ENCODE measurements at regions not wholly inside any gene's neighbourhood (a gene's known extent, or its start where the extent isn't known, plus 50 kb on each side); places are given as distances from the start of the nearest gene placed in this dataset.

DNA sequence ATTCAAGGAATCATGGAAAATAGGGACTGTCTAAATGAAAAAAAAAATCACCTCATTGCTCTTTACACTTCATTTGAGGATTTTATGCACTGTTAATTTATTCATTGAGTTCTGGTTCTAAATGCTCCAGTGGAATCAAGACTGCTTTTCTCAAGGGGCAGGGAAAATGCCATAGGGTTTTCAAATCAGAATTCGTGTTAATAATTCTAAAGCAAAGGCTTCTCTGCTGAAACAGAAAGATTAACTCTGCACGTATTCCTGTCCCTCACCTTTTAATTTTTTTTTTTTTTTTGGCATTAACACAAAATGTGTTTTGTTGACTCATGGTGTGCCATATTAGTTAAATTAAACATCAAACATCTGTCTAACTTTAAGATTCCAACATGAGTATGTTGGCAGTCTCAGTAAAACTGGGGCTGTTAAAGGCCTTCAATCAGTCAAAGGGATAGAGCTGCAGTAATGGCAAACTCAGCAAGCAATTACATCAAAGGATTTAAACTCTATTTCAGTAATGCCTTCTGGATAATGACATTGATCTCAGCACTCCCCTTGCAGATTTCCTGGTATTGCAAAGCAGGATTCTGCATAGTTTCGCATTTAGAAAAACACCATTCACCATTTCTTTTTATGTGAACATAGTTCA, 878.1 kb downstream of the RAPGEF2 start:
- no peak overlapping the region for H3K4me3 Mint-ChIP-seq (ENCODE audit: unreplicated experiment)
- H3K9me3 Mint-ChIP-seq (ENCODE audit: low read depth) = no peaks in the 10 kb centered on the region
- H3K36me3 Mint-ChIP-seq (ENCODE audit: low read depth) = no peaks in the 10 kb centered on the region
- no peak overlapping the region for H3K27ac Mint-ChIP-seq (ENCODE audit: unreplicated experiment)
- no peak for DNase-seq (ENCODE audit: low spot score)
- peaks cover 3% of the 10 kb centered on the region for H3K27me3 Mint-ChIP-seq (ENCODE audit: low read depth)
- TF ChIP-seq, protein P1, sequence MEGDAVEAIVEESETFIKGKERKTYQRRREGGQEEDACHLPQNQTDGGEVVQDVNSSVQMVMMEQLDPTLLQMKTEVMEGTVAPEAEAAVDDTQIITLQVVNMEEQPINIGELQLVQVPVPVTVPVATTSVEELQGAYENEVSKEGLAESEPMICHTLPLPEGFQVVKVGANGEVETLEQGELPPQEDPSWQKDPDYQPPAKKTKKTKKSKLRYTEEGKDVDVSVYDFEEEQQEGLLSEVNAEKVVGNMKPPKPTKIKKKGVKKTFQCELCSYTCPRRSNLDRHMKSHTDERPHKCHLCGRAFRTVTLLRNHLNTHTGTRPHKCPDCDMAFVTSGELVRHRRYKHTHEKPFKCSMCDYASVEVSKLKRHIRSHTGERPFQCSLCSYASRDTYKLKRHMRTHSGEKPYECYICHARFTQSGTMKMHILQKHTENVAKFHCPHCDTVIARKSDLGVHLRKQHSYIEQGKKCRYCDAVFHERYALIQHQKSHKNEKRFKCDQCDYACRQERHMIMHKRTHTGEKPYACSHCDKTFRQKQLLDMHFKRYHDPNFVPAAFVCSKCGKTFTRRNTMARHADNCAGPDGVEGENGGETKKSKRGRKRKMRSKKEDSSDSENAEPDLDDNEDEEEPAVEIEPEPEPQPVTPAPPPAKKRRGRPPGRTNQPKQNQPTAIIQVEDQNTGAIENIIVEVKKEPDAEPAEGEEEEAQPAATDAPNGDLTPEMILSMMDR (IDR thresholded peaks at IDR 0.05) = no peak
- H3K4me1 Mint-ChIP-seq (ENCODE audit: low read depth) = no peaks in the 10 kb centered on the region

DNA sequence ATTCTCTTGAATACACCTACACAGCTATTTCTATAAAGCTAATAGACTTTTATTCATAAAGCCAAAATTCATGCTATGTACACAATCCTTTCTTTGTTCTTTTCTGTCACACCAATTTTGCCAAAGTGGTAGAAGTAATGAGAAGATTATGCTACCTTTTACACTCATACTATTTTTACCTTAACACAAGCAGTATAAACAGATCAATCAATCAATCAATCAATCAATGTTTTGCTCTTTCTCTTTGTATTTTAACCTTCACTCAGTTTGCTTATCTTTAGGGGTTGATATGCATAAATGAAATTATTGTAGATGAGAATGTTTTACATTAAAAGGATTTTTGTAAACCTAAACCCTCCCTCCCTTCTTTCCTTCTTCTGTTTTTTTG, 878.6 kb downstream of the RAPGEF2 start:
- no peak for DNase-seq (ENCODE audit: low spot score)

DNA sequence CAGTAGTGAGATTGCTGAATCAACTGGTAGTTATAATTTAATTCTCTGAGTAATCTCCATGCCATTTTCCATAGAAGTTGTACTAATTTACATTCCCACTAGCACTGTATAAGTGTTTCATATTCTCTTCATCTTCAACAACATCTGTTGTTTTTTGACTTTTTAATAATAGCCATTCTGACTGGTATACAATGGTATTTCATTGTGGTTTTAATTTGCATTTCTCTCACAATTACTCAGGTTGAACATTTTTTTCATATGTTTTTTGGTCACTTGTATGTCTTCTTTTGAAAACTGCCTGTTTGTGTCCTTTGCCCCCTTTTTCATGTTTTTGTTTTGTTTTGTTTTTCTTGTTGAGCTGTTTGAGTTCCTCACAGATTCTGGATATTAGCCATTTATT, 880.2 kb downstream of the RAPGEF2 start:
- H3K9me3 Mint-ChIP-seq (ENCODE audit: low read depth) = no peaks in the 10 kb centered on the region
- no peak overlapping the region for H3K27ac Mint-ChIP-seq (ENCODE audit: unreplicated experiment)
- TF ChIP-seq, protein P1 (IDR thresholded peaks at IDR 0.05) = no peak
- DNase-seq (ENCODE audit: low spot score) = no peak
- H3K4me1 Mint-ChIP-seq (ENCODE audit: low read depth) = no peaks in the 10 kb centered on the region
- no peak overlapping the region for H3K4me3 Mint-ChIP-seq (ENCODE audit: unreplicated experiment)
- H3K27me3 Mint-ChIP-seq (ENCODE audit: low read depth) = peaks cover 3% of the 10 kb centered on the region
- H3K36me3 Mint-ChIP-seq (ENCODE audit: low read depth) = no peaks in the 10 kb centered on the region

More for the DNA sequence above, 878.6 kb downstream of the RAPGEF2 start:
- Mint-ChIP-seq H3K9me3 (ENCODE audit: low read depth) (no peaks in the 10 kb centered on the region), H3K27ac (ENCODE audit: unreplicated experiment) (no peak overlapping the region), H3K4me1 (ENCODE audit: low read depth) (no peaks in the 10 kb centered on the region), H3K36me3 (ENCODE audit: low read depth) (no peaks in the 10 kb centered on the region), H3K4me3 (ENCODE audit: unreplicated experiment) (no peak overlapping the region), H3K27me3 (ENCODE audit: low read depth) (peaks cover 3% of the 10 kb centered on the region)
- TF ChIP-seq, protein P1 (IDR thresholded peaks at IDR 0.05) = no peak

DNA sequence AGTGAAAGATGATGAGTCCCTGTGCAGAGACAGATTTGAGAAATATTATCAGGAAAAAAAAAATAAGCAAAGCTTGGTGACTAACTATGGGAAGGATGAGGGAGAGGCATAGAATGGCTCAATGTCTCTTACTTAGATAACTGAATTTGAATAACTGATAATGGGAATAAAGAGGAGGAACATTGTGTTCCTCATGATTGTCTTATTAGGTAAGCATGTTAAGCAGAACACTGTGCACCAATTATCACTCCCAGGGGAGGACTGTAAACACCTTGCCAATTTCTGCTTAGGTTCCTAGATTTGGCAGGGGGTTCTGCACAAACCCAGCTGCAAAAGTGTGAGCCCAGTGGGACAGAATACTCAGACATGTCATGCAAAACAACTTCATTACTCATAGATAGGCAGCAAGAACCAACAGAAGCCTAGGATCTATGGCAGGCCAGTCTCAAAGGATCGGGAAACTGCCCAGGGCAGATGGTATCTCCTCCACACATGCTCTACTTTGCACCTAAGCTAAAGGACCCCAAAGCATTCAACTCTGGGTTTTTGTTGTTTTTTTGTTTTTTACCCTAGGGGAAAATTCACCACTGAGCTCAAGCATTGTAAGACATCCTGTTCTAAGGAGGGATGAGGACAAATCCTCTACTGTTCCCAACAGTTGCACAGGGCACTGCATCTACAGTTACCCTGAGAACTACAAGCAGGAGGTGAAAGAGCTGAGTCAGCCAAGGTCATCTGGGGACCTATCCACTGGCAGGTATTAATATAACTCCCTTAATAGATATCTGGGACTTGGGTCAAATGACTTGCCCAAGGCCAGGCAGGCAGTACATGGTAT, 907.0 kb downstream of the RAPGEF2 start:
- Mint-ChIP-seq H3K9me3 (ENCODE audit: low read depth) (peaks cover 12% of the 10 kb centered on the region), H3K4me3 (ENCODE audit: unreplicated experiment) (no peak overlapping the region), H3K27me3 (ENCODE audit: low read depth) (peaks cover 16% of the 10 kb centered on the region), H3K36me3 (ENCODE audit: low read depth) (peaks cover 1% of the 10 kb centered on the region), H3K4me1 (ENCODE audit: low read depth) (no peaks in the 10 kb centered on the region), H3K27ac (ENCODE audit: unreplicated experiment) (no peak overlapping the region)
- DNase-seq (ENCODE audit: low spot score) = no peak
- TF ChIP-seq, protein P1 (IDR thresholded peaks at IDR 0.05) = no peak

DNA sequence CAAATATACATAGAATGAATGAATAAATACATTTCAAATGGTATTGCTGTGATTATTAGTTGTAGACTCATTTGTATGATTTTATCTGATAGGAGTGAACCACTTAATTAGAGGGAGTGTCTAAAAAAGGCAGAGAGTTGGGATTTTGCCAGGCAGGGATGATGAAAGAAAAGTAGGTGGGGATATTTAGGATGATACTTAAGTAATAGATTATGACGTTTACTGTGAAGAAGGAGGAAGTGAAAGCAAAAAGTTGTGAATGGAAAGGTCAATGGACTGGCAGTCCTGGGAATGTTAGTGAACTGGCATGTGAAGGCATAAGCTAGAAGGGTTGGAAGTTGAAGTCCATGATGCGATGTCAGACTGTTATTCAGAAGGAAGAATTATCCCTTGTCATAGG, 917.1 kb downstream of the RAPGEF2 start:
- TF ChIP-seq, protein P1 (IDR thresholded peaks at IDR 0.05) = no peak
- Mint-ChIP-seq H3K27ac (ENCODE audit: unreplicated experiment) (no peak overlapping the region), H3K36me3 (ENCODE audit: low read depth) (no peaks in the 10 kb centered on the region), H3K9me3 (ENCODE audit: low read depth) (peaks cover 3% of the 10 kb centered on the region), H3K27me3 (ENCODE audit: low read depth) (peaks cover 2% of the 10 kb centered on the region), H3K4me3 (ENCODE audit: unreplicated experiment) (no peak overlapping the region), H3K4me1 (ENCODE audit: low read depth) (no peaks in the 10 kb centered on the region)
- no peak for DNase-seq (ENCODE audit: low spot score)
